ENCODE measurements at regions not wholly inside any gene's neighbourhood (a gene's known extent, or its start where the extent isn't known, plus 50 kb on each side); places are given as distances from the start of the nearest gene placed in this dataset.
"Not testable (repeated sequence)": the region's sequence is repeated elsewhere in the genome, so short reads cannot be mapped to it uniquely, and the experiment has no call there.

DNA sequence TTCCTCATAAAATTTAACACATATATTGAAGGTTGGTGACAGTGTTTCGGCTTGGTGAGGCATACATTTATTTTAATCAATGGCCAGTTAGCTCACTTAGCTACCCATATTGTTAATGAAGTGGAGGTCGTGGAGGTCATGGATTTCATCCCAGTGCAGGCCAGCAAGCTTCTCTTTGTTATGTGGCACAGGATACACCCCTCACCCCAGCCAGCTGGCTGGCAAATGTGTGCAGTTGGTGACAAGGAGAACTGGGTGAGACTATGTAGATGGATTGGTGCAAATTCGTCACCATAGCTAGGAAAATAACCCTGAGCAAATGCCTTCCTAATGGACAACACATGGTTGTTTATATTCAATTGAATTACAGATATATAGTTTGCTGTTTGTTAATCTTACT, 50.5 kb upstream of the FOXP2 start:
- DNase-seq = no peak

DNA sequence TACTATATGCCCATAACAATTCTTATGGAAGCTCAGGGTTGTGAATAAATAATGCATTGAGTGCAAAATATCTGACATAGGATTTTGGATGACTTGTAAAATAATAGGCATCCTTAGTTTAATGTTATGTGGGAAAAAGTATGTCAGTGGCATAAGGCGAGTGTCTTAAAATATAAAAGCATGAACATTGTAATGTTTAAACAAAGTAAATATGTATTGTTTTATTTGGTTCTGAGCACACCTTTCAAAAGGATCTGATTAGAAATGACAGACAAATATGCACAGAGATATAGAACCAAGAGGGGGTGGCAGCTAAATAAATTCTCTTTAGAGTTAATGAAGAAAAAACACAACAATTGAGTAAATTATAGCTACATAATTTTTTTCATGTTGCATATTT, 51.3 kb upstream of the FOXP2 start:
- DNase-seq = no peak

DNA sequence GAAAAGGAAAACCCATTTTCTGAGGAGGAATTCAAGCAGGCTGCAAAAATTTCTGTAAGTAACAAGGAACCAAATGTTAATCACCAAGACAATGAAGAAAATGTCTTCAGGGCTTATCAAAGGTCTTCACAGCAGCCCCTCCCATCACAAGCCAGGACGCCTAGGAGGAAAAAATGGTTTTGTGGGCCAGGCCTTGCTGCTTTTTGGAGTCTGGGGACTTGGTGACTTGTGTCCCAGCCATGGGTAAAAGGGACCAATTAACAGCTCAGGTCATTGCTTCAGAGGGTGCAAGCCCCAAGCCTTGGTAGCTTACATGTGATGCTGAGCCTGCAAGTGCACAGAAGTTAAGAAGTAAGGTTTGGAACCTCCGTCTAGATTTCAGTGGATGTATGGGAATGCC, 55.7 kb upstream of the FOXP2 start:
- DNase-seq = no peak

DNA sequence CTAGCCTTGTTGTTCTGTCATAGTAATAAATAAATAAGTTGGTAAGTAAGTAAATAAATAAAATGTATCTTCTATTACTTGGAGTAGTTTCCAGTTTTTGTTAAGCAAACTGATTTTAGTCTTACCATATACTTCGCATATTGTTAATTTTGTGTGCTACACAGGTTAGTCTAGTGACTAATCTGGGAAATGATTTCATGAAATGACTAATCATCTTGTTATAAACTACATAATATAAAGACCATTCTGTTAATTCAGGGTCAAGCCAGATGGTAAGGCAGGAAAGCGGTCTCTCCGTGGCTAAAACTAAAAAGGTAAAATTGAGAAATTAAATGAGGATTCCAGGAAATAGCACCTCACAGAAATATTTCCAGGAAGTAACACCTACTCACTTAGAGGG, 58.5 kb upstream of the FOXP2 start:
- no peak for DNase-seq

DNA sequence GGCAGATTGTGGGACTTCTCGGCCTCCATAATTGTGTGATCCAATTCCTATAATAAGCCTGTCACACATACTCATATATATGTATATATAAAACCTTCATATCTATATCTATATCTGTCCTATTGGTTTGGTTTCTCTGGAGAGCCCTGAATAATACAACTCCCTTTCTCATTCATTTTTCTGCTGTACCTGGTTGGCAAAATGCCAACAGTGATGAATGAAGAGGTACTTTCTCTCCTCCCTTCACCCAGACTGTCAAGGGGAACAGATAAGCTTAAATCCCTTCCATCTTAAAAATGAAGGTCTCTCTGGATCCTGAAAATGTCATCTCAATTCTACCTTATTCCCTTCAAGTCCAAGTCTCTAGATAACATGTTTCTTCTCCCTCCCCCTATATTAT, 60.3 kb upstream of the FOXP2 start:
- no peak for DNase-seq

DNA sequence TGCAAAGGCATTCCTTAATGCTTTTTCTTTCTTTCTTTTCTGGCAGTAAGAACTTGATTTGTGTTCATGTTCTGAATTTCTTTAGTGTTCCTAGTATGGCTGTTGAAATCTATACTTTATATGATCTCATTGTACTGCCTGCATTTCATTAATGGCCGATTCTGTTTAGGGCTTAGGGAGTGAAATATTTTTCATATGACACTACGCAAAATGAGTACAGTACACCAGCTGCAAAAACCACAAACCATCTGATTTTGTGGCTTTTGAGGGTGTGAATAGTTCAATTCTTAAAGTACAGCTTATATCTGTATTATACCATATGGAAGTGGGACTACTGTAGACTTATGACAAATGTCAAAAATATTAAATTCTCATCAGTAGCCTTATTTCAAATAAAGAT, 69.1 kb upstream of the FOXP2 start:
- no peak for DNase-seq

DNA sequence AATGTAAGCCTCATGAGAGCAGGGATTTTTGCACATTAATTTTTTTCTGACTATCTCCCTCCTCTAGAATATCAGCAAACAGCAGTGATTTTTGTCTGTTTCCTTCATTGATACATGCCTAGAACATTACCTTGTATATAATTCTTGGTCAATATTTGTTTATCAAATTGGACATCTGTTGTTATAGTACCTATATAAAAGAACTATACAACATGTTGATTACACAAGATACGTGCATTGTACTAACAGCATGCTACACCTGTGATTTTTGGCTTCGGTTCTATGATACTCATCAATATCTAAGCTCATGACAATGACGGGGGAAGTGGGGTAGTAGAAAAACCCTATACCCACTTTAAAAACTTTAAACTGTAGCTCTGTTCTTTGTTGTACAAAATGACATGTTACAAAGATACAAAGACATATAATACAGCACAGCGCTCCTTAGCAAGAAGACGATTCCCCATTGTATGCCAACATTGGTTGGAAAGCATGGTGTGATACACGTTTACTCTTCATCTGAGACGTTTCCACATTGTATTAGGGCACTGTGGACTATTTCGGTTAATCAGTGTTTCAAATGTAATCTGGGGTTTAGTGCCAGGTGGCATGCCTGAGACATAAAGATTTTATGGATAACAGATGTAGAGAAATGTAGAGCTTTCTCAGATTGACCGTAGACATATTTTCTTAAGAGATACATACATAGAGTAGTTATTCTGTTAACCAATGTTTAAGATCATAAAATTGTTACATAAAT, 70.5 kb upstream of the FOXP2 start:
- DNase-seq = peak; percentile 36

DNA sequence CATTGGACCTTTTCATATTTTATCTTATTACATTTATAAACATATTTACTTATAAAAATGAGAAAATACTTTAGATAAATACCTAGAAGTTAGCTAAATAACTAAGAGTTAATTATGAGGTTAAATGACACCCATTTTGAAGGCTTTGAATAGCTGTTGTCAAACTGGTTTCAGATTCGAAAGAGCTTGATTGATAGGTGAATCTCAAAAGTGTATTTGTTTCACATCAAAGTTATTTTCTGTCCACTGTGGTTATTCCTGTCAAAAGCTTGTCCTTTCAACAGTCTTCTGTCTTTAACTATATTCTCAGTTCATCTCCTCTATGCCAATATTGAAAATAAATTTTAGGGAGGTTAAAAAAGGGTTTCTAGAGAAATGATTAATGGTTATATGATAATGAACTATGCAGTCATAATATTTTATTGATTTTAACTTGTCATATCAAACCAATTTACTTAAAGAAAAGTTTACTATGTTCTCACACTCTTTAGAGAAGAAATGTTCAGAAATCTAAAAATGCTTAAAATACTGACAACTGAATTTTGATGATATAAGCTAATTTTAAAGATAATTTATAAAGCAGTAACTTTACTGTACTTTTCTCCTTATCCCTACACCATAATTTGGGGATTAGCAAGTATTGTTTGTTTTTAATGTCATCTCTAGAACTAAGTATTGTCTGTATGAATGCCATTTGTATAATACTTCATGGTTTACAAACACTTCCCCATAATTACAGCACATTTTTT, 72.0 kb upstream of the FOXP2 start:
- no peak for DNase-seq

DNA sequence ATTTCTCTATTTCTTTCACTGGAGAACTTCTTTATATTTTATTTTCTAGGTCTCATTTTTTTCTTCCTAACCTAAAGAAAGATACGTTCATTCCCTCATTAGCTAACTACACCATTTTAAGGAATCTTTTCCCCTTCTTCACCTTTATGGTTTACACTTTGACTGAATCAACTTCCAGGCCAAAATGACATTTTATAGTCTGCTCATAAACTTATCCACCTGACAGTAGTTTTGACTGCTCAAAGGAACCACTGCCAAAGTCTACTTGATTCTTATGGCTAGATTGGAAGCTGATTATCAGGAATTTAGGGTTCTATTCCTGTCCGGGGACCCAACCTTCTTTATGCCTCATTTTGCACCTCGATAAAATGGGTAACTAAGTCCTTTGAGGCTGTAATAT, 73.0 kb upstream of the FOXP2 start:
- no peak for DNase-seq

DNA sequence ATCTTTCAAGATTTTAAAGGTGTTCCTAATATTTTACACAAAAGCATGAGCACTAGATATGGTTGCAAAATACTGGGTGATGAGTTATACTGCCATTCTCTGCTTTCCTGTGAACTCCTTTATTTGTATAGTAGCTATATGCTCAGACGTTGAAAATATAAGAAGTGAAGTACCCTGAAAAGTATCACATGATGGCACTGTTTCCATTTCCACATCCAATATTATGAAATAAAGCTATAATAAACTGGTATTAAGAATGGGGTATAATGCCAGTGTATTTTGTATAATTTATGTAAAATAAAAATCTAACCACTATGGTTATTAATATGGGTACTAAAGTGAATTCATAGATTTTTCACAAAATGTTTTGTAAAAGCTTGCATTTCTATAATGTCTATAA, 79.6 kb upstream of the FOXP2 start:
- peak; percentile 9 for DNase-seq

DNA sequence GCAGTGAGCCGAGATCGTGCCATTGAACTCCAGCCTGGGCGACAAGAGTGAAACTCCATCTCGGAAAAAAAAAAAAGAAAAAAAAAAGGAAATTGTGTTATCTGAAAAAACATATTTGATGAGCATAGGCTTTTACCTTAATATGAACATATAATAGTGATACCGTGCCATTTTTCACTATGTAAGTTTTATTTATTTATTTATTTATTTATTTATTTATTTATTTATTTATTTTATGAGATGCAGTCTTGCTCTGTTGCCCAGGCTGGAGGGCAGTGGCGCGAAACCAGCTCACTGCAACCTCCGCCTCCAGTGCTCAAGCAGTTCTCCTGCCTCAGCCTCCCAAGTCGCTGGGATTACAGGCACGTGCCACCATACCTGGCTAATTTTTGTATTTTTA, 85.2 kb upstream of the FOXP2 start:
- not testable (repeated sequence) for DNase-seq

DNA sequence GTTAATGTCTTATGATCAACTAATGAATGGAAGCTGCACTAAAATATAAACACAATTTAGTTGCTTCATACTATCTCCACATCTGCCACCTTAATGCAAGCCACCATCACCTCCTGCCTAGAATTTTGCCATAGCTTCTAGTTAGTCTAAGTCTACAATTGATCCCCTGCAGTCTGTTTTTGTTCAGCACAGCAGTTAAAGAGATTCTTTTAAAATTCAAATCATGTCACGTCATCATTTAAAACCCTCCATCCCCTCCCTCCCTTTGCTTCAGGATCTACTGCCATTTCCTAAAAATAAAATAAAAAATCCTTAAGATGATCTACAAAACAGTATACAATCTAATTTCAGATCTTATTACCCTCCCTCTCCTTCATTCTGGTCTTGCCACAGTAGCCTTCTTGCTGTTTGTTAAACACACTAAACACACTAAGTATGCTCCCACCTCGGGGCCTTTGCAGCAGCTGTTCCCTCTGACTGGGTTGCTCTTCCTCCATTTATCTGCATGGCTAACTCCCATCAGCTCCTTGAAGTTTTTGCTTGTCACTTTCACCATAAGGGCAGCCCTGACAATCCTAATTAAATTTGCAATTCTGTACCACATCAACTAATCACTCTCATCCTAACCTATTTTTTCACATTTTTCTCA, 97.0 kb upstream of the FOXP2 start:
- no peak for DNase-seq

DNA sequence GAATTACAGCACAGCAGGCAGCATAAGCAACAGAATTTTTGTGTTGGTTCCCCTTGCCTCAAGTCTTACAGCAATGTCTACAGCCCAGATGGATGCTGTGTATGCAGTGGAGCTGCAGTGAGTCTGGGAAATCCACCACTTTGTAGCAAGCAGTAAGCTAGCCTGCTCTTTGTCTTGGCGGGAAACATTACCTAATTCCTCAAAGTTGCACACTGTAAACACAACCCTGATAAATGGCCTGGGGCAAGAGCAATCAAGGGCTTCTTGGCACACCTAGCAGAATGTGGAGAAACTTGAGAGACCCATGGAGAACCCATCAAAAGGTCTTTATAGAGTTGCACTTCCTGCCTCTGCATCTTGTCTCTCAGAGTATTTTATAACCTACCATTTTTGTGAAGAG, 102.0 kb upstream of the FOXP2 start:
- DNase-seq = no peak

DNA sequence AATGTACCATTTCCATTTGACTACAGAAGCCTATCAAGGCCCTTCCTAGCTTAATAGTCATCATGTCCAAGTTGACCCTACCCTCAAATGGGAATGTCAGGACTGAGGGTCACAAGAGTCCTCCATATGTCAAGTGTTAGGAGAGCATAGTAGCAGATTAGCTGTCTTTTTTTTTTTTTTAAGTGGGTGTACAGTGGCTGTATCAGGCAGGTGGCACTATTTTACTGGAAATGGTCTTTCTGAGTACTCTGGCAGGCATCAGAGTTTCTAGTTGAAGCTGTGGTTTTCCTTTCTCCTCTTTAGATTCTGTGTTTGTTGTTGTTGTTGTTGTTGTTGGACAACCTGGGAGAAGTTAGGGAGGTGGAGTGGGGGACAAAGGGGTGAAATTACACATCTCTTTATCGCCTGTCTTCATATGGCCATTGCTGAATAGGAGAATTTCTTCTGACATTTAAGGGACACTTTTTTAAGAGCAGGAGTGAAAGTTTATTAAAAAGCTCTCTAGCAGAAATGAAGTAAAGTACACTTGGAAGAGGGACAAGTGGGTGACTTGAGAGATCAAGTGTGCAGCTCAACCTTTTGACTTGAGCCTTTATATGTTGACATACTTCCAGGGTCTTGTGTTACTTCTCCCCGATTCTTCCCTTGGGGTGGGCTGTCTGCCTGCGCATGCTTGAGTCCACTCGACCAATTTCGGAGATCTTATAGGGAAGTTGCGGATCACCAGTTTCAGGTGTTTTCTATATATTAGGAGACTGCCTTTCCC, 104.1 kb upstream of the FOXP2 start:
- DNase-seq = peak; percentile 53

DNA sequence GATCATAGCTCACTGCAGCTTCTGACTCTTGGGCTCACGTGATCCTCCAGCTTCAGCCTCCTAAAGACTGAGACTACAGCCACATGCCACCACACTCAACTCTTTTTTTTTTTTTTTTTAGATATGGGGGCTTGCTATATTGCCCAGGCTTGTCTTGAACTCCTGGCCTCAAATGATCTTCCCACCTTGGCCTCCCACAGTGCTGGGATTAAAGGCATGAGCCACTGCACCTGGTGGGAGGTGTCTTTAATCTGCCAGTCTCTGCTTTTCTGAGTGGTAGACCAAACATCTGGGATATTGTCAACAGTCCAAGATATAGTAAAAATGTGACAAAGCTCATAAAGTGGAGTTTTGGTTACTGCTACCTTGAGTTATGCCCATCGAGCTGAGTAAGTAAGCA, 104.9 kb upstream of the FOXP2 start:
- DNase-seq = no peak

DNA sequence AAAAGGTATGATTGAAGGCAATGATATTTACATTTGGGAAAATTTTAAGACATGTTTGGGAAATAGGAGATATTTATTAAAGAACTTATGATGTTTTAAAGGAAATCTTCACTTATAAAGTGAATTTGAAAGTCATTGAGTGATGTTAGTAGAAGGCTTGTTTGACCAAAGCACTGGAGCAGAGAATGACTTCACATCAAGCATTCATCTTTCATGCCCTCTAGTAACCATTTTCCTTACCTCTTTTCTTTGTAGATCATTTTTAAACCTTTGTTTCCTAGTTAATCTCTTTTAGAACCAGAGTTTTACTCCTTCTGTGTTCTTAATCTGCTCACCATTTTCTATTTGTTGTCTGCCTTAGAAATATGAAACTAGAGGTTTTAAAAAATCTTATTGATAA, 111.3 kb upstream of the FOXP2 start:
- DNase-seq = no peak

DNA sequence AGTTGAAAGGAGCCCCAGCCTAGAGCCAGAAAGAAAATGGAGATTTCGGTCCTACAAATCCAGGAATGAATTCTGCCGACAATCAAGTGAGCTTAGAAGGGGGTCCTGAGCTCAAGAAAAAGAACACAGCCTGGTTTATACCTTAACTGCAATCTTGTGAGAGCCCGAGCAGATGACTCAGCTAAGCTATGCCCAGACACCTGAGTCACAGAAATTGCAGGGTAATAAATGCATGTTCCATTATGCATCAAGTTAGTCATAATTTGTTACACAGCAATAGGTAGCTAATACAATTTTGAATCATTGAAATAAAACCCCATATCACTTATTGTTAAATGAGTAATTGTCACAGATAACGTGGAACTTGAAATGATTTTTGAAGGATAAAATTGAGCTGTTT, 111.8 kb upstream of the FOXP2 start:
- DNase-seq = no peak

DNA sequence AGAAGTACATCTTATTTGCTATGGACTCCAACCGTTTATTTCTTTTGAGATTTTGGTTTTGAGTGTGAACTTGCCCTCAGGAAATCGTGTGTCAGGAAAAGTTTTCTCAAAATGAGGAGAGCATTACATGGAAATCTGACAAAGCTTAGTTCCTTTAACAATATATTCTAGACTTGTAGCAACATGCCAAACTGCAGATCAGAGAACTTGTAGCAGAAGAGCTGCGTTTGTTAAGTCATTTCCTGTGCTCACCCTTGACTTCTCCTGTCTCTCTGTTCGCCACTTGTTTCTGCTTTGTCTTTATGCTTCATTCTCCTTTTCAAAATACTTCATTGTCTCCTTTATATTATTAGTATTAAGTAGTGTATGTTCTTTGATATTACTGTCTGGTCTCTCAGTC, 116.6 kb upstream of the FOXP2 start:
- no peak for DNase-seq

DNA sequence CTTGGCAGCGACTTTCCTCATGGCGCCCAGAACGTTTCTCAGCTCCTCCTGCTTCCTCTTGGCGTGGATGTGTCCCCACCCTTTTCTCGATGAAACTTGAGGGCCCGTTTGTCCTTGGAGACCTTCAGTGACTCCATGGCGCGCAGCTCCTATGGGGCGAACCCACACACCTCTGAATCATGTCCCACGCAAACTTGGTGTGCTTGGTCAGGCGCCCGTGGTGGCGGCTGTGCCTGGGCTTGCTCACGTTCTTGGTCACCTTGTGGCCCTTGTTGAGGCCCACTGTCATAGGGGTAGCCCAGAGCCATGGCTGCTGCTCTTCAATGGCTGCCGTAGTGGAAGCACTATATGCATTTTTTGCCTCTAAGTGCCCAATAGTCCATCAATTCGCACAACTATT, 117.5 kb upstream of the FOXP2 start:
- no peak for DNase-seq

DNA sequence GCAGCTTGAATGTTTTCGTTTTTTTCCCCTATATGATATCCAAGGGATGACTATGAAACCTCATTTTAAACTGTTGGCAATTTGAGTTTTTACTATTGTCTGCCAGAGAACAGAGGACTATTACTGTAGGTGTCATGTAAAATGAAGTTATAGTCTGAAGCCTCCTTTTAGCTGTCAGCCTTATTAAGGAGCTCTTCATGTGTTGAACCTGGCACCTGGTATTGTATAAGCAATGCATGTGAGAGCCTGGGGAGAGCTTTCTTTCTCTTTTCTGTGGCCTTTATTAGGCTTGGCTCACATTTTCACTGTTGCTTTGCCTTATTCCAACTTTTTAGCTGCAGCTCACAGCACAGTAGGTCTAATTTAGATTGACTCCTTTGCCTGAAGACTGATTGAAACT, 119.1 kb upstream of the FOXP2 start:
- peak; percentile 35 for DNase-seq

DNA sequence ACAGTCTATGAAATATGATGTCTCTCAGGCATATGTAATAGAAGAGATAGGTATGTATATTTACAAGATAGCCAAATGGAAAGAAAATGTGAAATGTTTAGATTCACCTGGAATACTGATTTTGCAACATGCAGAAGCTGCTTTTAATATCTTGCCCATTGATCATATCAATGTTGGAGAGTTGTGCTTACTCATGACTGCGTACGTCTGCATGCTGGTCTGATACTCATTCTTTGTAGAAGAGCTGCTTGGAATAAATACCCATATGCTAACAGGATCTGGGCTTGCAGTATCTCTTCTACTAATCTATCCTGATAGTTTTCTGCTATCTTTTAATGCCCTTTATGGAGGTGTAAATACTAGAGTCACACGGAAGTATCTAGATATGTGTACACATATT, 120.6 kb upstream of the FOXP2 start:
- no peak for DNase-seq

DNA sequence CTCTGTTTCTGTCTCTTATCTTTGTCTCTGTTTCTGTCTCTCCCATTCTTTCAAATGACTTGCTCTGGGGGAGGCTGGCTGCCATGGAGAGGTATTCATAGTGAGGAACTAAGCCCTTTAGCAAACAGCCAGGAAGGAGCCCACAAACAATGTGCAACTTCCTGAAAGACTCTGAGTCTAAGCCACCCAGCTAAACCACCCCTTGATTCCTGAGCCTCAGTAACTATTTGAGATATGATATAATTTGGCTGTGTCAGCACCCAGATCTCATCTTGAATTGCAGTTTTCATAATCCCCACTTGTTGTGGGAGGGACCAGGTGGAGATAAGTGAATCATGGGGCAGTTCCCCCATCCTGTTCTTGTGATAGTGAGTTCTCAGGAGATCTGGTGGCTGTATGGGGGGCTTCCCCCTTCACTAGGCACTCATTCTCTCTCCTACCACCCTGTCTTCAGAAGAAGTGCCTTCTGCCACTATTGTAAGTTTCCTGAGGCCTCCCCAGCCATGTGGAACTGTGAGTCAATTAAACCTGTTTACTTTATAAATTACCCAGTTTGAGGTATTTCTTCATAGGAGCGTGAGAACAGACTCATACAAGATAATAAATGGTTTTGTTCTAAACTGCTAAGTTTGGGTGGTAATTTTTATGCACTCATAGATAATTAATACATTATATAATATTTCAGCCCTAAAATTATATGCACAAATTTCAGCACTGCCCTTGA, 121.2 kb upstream of the FOXP2 start:
- no peak for DNase-seq

DNA sequence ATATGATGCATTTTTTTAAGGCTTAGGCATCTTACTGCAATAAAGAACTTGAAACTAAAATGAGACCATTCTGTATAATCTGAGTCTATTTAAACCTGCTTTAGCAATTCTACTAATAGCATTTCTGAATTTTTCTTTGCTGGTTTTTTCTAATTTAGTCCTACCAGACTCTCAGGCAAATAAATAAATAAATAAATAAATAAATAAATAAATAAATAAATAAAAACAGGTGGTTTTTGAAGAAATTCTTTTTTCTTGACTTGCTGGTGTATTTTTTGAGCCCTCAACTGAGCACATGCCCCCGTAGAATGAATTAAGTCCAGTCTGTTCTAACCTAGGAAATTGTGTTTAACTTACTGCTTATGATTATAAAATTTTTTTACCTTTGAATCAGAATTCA, 134.7 kb upstream of the FOXP2 start:
- DNase-seq = no peak

All from NCI-H1092 treated with DMSO at 0.1 percent for 48 hours (cell line).